Prostate gland (tissue), 2 donors: ENCODE measurements at regions not wholly inside any gene's neighbourhood (a gene's known extent, or its start where the extent isn't known, plus 50 kb on each side); places are given as distances from the start of the nearest gene placed in this dataset.
"Not testable (repeated sequence)": the region's sequence is repeated elsewhere in the genome, so short reads cannot be mapped to it uniquely, and the experiment has no call there.

Experiments used
- CTCF ChIP-seq, 4 experiments: fragments of 200-600 bp in 2 of 4; fragments of 450-650 bp in 2 of 4; sonication (generic) in 2 of 4; IDR thresholded peaks; 1 replicate in 3 of 4; 2 replicates in 1 of 4; pipeline ENCODE4 v1.5.1; 2016 to 2019; ENCODE audit warnings: antibody characterized with exemption in 4 of 4, mild to moderate bottlenecking in 2 of 4, moderate library complexity in 2 of 4
- POLR2AphosphoS5 ChIP-seq: sonication (generic); formaldehyde crosslinking; IDR thresholded peaks from one replicate; pipeline ENCODE4 v1.6.1; 2017; ENCODE audit warnings: antibody characterized with exemption

GRCh38 chr1:143496526-143497373 is 475.0 kb downstream of the FAM72C start:
- not testable (repeated sequence) for TF ChIP-seq CTCF (IDR thresholded peaks at IDR 0.05); POLR2AphosphoS5
